ENCODE measurements at regions not wholly inside any gene's neighbourhood (a gene's known extent, or its start where the extent isn't known, plus 50 kb on each side); places are given as distances from the start of the nearest gene placed in this dataset.
A peak's percentile ranks its signal among the peaks of the same experiment; 100 is the strongest.

GRCh38 chr2:46825231-46825938 is 90.2 kb downstream of the MCFD2 start:
- Histone ChIP-seq H3K27me3 (ENCODE audit: control insufficient read depth, insufficient read depth, low read length, poor library complexity, severe bottlenecking) (no peaks in the 10 kb centered on the region), H3K36me3 (ENCODE audit: control insufficient read depth, insufficient read depth, low read length) (no peaks in the 10 kb centered on the region), H3K4me1 (ENCODE audit: control insufficient read depth, insufficient read depth, low read length) (no peaks in the 10 kb centered on the region), H3K4me3 (ENCODE audit: low read length) (no peak overlapping the region), H3K27ac (ENCODE audit: low read depth, low read length) (no peak overlapping the region), H3K9me3 (ENCODE audit: control insufficient read depth, low read length) (no peaks in the 10 kb centered on the region), H3K9ac (ENCODE audit: extremely low read depth, low read length, poor library complexity, severe bottlenecking) (no peak overlapping the region)
- WGBS, 2 experiments (ENCODE audit: insufficient coverage in 1 of 2, insufficient read length in 1 of 2), result 93 to 100% methylated on average over 1 to 15 of the region's 15 CpGs
- no peak overlapping the region for H3K4me3 Mint-ChIP-seq
- DNase-seq, result peak; percentile 37
- H3K27ac Mint-ChIP-seq, result no peak overlapping the region
- H3K27me3 Mint-ChIP-seq (ENCODE audit: insufficient read depth), result peaks cover 3% of the 10 kb centered on the region
- TF ChIP-seq CTCF (conservative IDR thresholded peaks at IDR 0.05), result no peak
- peaks cover 7% of the 10 kb centered on the region for H3K4me1 Mint-ChIP-seq
- H3K9me3 Mint-ChIP-seq, result no peaks in the 10 kb centered on the region
- no peaks in the 10 kb centered on the region for H3K36me3 Mint-ChIP-seq (ENCODE audit: low read depth)

GRCh38 chr2:46824611-46825010 is 91.0 kb downstream of the MCFD2 start:
- TF ChIP-seq CTCF (conservative IDR thresholded peaks at IDR 0.05), result no peak
- peaks cover 7% of the 10 kb centered on the region for H3K4me1 Mint-ChIP-seq

GRCh38 chr2:46821600-46821999 is 94.0 kb downstream of the MCFD2 start:
- Histone ChIP-seq H3K27me3 (ENCODE audit: control insufficient read depth, insufficient read depth, low read length, poor library complexity, severe bottlenecking) (no peaks in the 10 kb centered on the region), H3K4me1 (ENCODE audit: control insufficient read depth, insufficient read depth, low read length) (no peaks in the 10 kb centered on the region), H3K27ac (ENCODE audit: low read depth, low read length) (no peak overlapping the region), H3K9me3 (ENCODE audit: control insufficient read depth, low read length) (no peaks in the 10 kb centered on the region), H3K9ac (ENCODE audit: extremely low read depth, low read length, poor library complexity, severe bottlenecking) (no peak overlapping the region), H3K4me3 (ENCODE audit: low read length) (no peak overlapping the region), H3K36me3 (ENCODE audit: control insufficient read depth, insufficient read depth, low read length) (no peaks in the 10 kb centered on the region)
- H3K4me3 Mint-ChIP-seq, result no peak overlapping the region
- peaks cover 7% of the 10 kb centered on the region for H3K4me1 Mint-ChIP-seq
- no peaks in the 10 kb centered on the region for H3K27me3 Mint-ChIP-seq (ENCODE audit: insufficient read depth)
- no peak overlapping the region for H3K27ac Mint-ChIP-seq
- no peaks in the 10 kb centered on the region for H3K36me3 Mint-ChIP-seq (ENCODE audit: low read depth)
- no peak for DNase-seq
- 90 to 93% methylated on average over 2 of the region's 2 CpGs for WGBS, 2 experiments (ENCODE audit: insufficient coverage in 1 of 2, insufficient read length in 1 of 2)
- no peak for TF ChIP-seq CTCF (conservative IDR thresholded peaks at IDR 0.05)
- no peaks in the 10 kb centered on the region for H3K9me3 Mint-ChIP-seq

More at GRCh38 chr2:46824611-46825010, 91.0 kb downstream of the MCFD2 start:
- H3K4me3 ChIP-seq (ENCODE audit: low read length), result no peak overlapping the region
- no peaks in the 10 kb centered on the region for H3K9me3 ChIP-seq (ENCODE audit: control insufficient read depth, low read length)
- DNase-seq, result peak; percentile 32
- Mint-ChIP-seq H3K27me3 (ENCODE audit: insufficient read depth) (peaks cover 3% of the 10 kb centered on the region), H3K36me3 (ENCODE audit: low read depth) (no peaks in the 10 kb centered on the region), H3K4me3 (no peak overlapping the region), H3K9me3 (no peaks in the 10 kb centered on the region), H3K27ac (no peak overlapping the region)
- H3K36me3 ChIP-seq (ENCODE audit: control insufficient read depth, insufficient read depth, low read length), result no peaks in the 10 kb centered on the region
- no peak overlapping the region for H3K27ac ChIP-seq (ENCODE audit: low read depth, low read length)
- WGBS, 2 experiments (ENCODE audit: insufficient coverage in 1 of 2, insufficient read length in 1 of 2), result 78 to 94% methylated on average over 3 of the region's 3 CpGs
- no peaks in the 10 kb centered on the region for H3K4me1 ChIP-seq (ENCODE audit: control insufficient read depth, insufficient read depth, low read length)
- no peaks in the 10 kb centered on the region for H3K27me3 ChIP-seq (ENCODE audit: control insufficient read depth, insufficient read depth, low read length, poor library complexity, severe bottlenecking)
- H3K9ac ChIP-seq (ENCODE audit: extremely low read depth, low read length, poor library complexity, severe bottlenecking), result no peak overlapping the region

Data from endodermal cell (in vitro differentiated cells).